Calu3 (cell line): ENCODE measurements at regions not wholly inside any gene's neighbourhood (a gene's known extent, or its start where the extent isn't known, plus 50 kb on each side); places are given as distances from the start of the nearest gene placed in this dataset.

Source experiments
- BruUV-seq: library from RNA; stranded (reverse); fragments of 400-500 nt; replicated peaks from 2 replicates; lab custom pipeline; 2021; lab: Mats Ljungman, UMichigan
- CTCF ChIA-PET: fragments of 300-600 bp; sonication (Branson Sonifier 250); formaldehyde crosslinking; loops from one replicate; lab custom pipeline; 2022; ENCODE audit warnings: antibody characterized with exemption; lab: Charles Lee
- DNase-seq: peaks from one replicate; pipeline ENCODE4 v3.0.0; 2022
- H3K27ac Mint-ChIP-seq: one replicate; pipeline ENCODE4 v1.8.0; 2022; ENCODE audit warnings: mixed read lengths; ENCODE audit not compliant: unreplicated experiment
- H3K27me3 Mint-ChIP-seq: one replicate; pipeline ENCODE4 v1.8.0; 2022; ENCODE audit warnings: mixed read lengths; ENCODE audit not compliant: unreplicated experiment
- H3K36me3 Mint-ChIP-seq: one replicate; pipeline ENCODE4 v1.8.0; 2022; ENCODE audit warnings: mild to moderate bottlenecking, moderate library complexity, mixed read lengths; ENCODE audit not compliant: insufficient read depth, unreplicated experiment
- H3K4me1 Mint-ChIP-seq: one replicate; pipeline ENCODE4 v1.8.0; 2022; ENCODE audit warnings: mild to moderate bottlenecking, low read depth, mixed read lengths; ENCODE audit not compliant: unreplicated experiment
- H3K4me3 Mint-ChIP-seq: one replicate; pipeline ENCODE4 v1.8.0; 2022; ENCODE audit warnings: mild to moderate bottlenecking, low read depth, moderate library complexity, mixed read lengths; ENCODE audit not compliant: unreplicated experiment
- H3K9me3 Mint-ChIP-seq: one replicate; pipeline ENCODE4 v1.8.0; 2022; ENCODE audit warnings: low read depth, mixed read lengths; ENCODE audit not compliant: unreplicated experiment
- intact Hi-C: fragments of 100-400 bp; cut with micrococcal nuclease; formaldehyde crosslinking; loops from one replicate; pipeline ENCODE4 v1.10.0; 2022; ENCODE audit not compliant: unreplicated experiment
- TF ChIP-seq, protein P1 (sequence below): fragments of 200-600 bp; IDR thresholded peaks from one replicate; pipeline ENCODE4 v1.8.0; 2022; ENCODE audit warnings: antibody characterized with exemption; ENCODE audit not compliant: unreplicated experiment

DNA sequence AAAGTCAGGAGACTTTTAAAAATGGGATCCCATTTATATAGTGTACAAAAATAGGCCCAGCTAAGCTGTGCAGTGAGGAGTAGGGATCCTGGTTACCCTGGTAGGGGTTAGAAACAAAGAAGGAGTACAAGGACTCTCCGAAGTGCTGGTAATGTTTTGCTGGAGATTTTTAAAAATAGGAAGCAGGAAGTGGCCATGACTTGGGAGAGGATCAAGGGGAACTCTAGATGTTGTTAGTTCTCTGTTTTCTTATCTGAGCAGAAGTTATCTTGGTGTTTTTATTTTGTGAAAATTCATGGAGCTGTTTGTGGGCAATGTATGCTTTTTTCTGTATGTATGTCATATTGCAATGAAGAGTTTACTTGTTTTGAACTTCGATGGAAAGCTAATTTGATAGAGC, 373.9 kb downstream of the SFMBT2 start:
- TF ChIP-seq, protein P1, sequence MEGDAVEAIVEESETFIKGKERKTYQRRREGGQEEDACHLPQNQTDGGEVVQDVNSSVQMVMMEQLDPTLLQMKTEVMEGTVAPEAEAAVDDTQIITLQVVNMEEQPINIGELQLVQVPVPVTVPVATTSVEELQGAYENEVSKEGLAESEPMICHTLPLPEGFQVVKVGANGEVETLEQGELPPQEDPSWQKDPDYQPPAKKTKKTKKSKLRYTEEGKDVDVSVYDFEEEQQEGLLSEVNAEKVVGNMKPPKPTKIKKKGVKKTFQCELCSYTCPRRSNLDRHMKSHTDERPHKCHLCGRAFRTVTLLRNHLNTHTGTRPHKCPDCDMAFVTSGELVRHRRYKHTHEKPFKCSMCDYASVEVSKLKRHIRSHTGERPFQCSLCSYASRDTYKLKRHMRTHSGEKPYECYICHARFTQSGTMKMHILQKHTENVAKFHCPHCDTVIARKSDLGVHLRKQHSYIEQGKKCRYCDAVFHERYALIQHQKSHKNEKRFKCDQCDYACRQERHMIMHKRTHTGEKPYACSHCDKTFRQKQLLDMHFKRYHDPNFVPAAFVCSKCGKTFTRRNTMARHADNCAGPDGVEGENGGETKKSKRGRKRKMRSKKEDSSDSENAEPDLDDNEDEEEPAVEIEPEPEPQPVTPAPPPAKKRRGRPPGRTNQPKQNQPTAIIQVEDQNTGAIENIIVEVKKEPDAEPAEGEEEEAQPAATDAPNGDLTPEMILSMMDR = no peak
- no peak overlapping the region for H3K27ac Mint-ChIP-seq
- CTCF ChIA-PET = no interaction called here
- H3K36me3 Mint-ChIP-seq = no peaks in the 10 kb centered on the region
- H3K4me1 Mint-ChIP-seq = no peaks in the 10 kb centered on the region
- no TSS peak for BruUV-seq
- DNase-seq = no peak
- H3K9me3 Mint-ChIP-seq = no peaks in the 10 kb centered on the region
- no peak overlapping the region for H3K4me3 Mint-ChIP-seq
- intact Hi-C loops = no loop called here
- peaks cover 84% of the 10 kb centered on the region for H3K27me3 Mint-ChIP-seq

GRCh38 chr10:7035126-7035761, 375.6 kb downstream of the SFMBT2 start:
- intact Hi-C loops = no loop called here
- TF ChIP-seq, protein P1 = no peak
- Mint-ChIP-seq H3K36me3 (no peaks in the 10 kb centered on the region), H3K4me1 (no peaks in the 10 kb centered on the region), H3K27me3 (peaks cover 75% of the 10 kb centered on the region), H3K9me3 (peaks cover 2% of the 10 kb centered on the region), H3K27ac (no peak overlapping the region), H3K4me3 (no peak overlapping the region)
- CTCF ChIA-PET = no interaction called here
- no peak for DNase-seq
- no TSS peak for BruUV-seq

DNA sequence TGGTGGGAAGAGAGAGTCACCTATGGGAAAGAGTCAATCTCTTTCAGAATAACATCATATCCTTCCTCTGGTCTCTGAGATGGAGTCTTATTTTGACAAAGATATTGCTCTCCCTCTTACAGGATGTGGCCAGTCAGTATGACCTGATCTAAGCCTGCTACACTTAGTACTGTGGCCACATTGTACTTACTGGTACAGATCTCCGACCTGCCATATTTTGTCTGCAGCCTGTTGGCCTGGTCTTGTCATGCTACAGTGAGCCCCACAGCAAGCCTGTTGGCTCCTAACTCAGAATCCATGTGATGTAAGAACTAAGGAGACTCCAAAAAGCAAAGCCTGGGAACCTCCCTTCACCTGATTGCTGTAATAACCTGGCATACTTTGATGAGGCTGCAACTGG, 377.8 kb downstream of the SFMBT2 start:
- CTCF ChIA-PET = no interaction called here
- H3K36me3 Mint-ChIP-seq = no peaks in the 10 kb centered on the region
- peaks cover 6% of the 10 kb centered on the region for H3K4me1 Mint-ChIP-seq
- BruUV-seq = no TSS peak
- no peak overlapping the region for H3K4me3 Mint-ChIP-seq
- peaks cover 75% of the 10 kb centered on the region for H3K27me3 Mint-ChIP-seq
- no peak overlapping the region for H3K27ac Mint-ChIP-seq
- H3K9me3 Mint-ChIP-seq = peaks cover 4% of the 10 kb centered on the region
- intact Hi-C loops = no loop called here
- no peak for DNase-seq
- TF ChIP-seq, protein P1 = no peak

DNA sequence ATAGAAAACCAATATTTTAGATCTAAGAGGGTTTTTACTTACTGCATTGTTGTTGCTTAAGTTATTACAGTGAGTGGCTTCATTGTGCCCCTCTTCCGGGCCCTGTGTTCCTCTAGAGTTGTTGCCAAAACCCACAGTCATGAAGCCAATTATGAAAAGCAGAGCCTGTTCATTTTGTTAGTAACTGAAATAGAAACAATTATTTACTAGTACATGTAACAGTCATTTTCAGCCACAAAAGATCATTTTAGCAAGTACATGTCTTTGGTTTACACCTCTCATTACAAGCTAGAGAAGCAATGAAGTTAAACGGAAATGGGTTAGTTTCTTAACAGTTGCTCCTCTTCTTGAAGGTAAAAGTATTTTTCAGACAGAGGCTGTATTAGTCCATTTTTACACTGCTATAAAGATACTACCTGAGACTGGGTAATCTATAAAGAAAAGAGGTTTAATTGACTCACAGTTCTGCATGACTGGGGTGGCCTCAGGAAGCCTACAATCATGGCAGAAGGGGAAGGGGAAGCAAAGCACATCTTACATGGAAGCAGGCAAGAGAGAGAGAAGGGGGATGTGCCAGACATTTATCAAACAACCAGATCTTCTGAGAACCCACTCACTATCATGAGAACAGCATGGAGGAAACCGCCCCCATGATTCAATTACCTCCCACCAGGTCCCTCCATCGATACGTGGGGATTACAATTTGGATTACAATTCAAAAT, 380.5 kb downstream of the SFMBT2 start:
- Mint-ChIP-seq H3K27me3 (peaks cover 63% of the 10 kb centered on the region), H3K27ac (no peak overlapping the region), H3K4me1 (peaks cover 8% of the 10 kb centered on the region), H3K4me3 (no peak overlapping the region), H3K36me3 (no peaks in the 10 kb centered on the region), H3K9me3 (peaks cover 4% of the 10 kb centered on the region)
- CTCF ChIA-PET = no interaction called here
- TF ChIP-seq, protein P1 = no peak
- no peak for DNase-seq
- intact Hi-C loops = no loop called here
- BruUV-seq = no TSS peak
